ENCODE measurements at regions not wholly inside any gene's neighbourhood (a gene's known extent, or its start where the extent isn't known, plus 50 kb on each side); places are given as distances from the start of the nearest gene placed in this dataset.

GRCh38 chr6:151721146-151721545 lies 86.3 kb upstream of the ESR1 start:
- intact Hi-C loops (cut with DNase I) = no loop called here

GRCh38 chr6:151721671-151722070 lies 85.8 kb upstream of the ESR1 start:
- Histone ChIP-seq H3K36me3 (replicated peaks in 1 of 2; ENCODE audit: insufficient read depth in 1 of 2, low read depth in 2 of 2) (no peaks in the 10 kb centered on the region), H3K27me3 (no peaks in the 10 kb centered on the region), H3K4me1 (no peaks in the 10 kb centered on the region), H3K27ac (no peak overlapping the region), H3K9me3 (no peaks in the 10 kb centered on the region), H3K4me3 (no peak overlapping the region)
- TF ChIP-seq CTCF (IDR thresholded peaks at IDR 0.05) (no peak), POLR2A (IDR thresholded peaks at IDR 0.05) (no peak)
- ATAC-seq = no peak
- intact Hi-C loops (cut with DNase I) = no loop called here
- 43% methylated on average over 1 of the region's 1 CpG for WGBS, 2 donors
- no peak for DNase-seq

More at GRCh38 chr6:151721146-151721545, 86.3 kb upstream of the ESR1 start:
- DNase-seq (no peak), ATAC-seq (no peak)
- no peaks in the 10 kb centered on the region for H3K36me3 ChIP-seq (replicated peaks in 1 of 2; ENCODE audit: insufficient read depth in 1 of 2, low read depth in 2 of 2)
- H3K4me1 ChIP-seq = peaks cover 4% of the 10 kb centered on the region
- H3K27me3 ChIP-seq = no peaks in the 10 kb centered on the region
- no peak overlapping the region for H3K27ac ChIP-seq
- H3K4me3 ChIP-seq = no peak overlapping the region
- H3K9me3 ChIP-seq = no peaks in the 10 kb centered on the region
- no peak for TF ChIP-seq POLR2A (IDR thresholded peaks at IDR 0.05)
- TF ChIP-seq CTCF (IDR thresholded peaks at IDR 0.05) = no peak
- 66 to 72% methylated on average over 3 of the region's 3 CpGs for WGBS, 2 donors

- DNase-seq = no peak
- Histone ChIP-seq H3K27me3 (no peaks in the 10 kb centered on the region), H3K9me3 (no peaks in the 10 kb centered on the region), H3K4me1 (no peaks in the 10 kb centered on the region), H3K36me3 (replicated peaks in 1 of 2; ENCODE audit: insufficient read depth in 1 of 2, low read depth in 2 of 2) (no peaks in the 10 kb centered on the region), H3K4me3 (no peak overlapping the region), H3K27ac (no peak overlapping the region)
- TF ChIP-seq CTCF (IDR thresholded peaks at IDR 0.05) (no peak), POLR2A (IDR thresholded peaks at IDR 0.05) (no peak)
- intact Hi-C loops (cut with DNase I) = no loop called here
- no peak for ATAC-seq
- 72 to 75% methylated on average over 4 of the region's 4 CpGs for WGBS, 2 donors
These were observed 85.1 kb upstream of the ESR1 start for GRCh38 chr6:151722342-151722741.

- 32 to 46% methylated on average over 1 of the region's 1 CpG for WGBS, 2 donors
- intact Hi-C loops (cut with DNase I) = no loop called here
- Histone ChIP-seq H3K4me3 (no peak overlapping the region), H3K4me1 (no peaks in the 10 kb centered on the region), H3K9me3 (no peaks in the 10 kb centered on the region), H3K36me3 (replicated peaks in 1 of 2; ENCODE audit: insufficient read depth in 1 of 2, low read depth in 2 of 2) (no peaks in the 10 kb centered on the region), H3K27ac (no peak overlapping the region), H3K27me3 (no peaks in the 10 kb centered on the region)
- no peak for DNase-seq
- no peak for ATAC-seq
- TF ChIP-seq CTCF (IDR thresholded peaks at IDR 0.05) (no peak), POLR2A (IDR thresholded peaks at IDR 0.05) (no peak)
These were observed 84.3 kb upstream of the ESR1 start for GRCh38 chr6:151723152-151723551.

DNA sequence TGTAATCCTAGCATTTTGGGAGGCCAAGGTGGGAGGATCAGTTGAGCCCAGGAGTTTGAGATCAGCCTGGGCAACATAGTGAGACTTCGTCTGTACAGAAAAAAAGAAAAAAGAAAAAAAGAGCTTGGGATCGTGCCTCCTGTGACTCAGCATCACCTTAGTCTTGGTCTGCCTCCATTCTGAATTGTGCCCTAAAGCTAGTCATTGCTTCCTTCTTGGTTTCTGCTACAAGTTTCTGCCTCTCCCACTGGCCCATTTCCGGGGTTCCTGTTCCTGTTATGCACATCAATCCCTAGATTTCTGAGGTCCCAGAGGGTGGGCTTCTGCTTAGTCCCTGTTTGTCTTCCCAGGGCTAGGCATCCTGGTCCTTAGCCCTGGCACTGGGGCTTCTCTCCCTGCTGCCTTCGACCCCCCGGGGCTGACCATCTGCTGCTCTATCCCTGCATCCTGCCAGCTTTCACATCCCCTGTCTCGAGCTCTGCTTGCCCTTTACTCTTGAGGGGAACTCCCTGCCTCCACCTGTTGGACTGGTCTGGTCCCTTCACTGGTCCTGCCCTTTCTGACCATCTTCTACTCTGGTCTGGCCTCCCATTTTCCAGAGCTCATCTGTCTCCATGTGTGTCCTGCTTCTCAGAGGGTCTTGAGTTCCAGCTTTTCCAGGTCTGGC lies 77.5 kb upstream of the ESR1 start:
- no peak overlapping the region for H3K27ac ChIP-seq
- H3K4me3 ChIP-seq = no peak overlapping the region
- no peaks in the 10 kb centered on the region for H3K27me3 ChIP-seq
- TF ChIP-seq CTCF (IDR thresholded peaks at IDR 0.05) (no peak), POLR2A (IDR thresholded peaks at IDR 0.05) (no peak)
- H3K4me1 ChIP-seq = no peaks in the 10 kb centered on the region
- DNase-seq (no peak), ATAC-seq (no peak)
- WGBS, 2 donors = 67 to 70% methylated on average over 6 of the region's 6 CpGs
- no peaks in the 10 kb centered on the region for H3K36me3 ChIP-seq (replicated peaks in 1 of 2; ENCODE audit: insufficient read depth in 1 of 2, low read depth in 2 of 2)
- intact Hi-C loops (cut with DNase I) = no loop called here
- H3K9me3 ChIP-seq = no peaks in the 10 kb centered on the region

Data from body of pancreas (tissue), 4 donors.